ENCODE measurements at regions not wholly inside any gene's neighbourhood (a gene's known extent, or its start where the extent isn't known, plus 50 kb on each side); places are given as distances from the start of the nearest gene placed in this dataset.

- no peak for DNase-seq
Observed at GRCh38 chr16:82357237-82357636, 187.2 kb upstream of the MPHOSPH6 start.

- no peak for DNase-seq
Observed at GRCh38 chr16:82350560-82350959, 180.5 kb upstream of the MPHOSPH6 start.

- DNase-seq: no peak
Observed at GRCh38 chr16:82345318-82345717, 175.3 kb upstream of the MPHOSPH6 start.

GRCh38 chr16:82344157-82344556, 174.1 kb upstream of the MPHOSPH6 start:
- no peak for DNase-seq

GRCh38 chr16:82341146-82341669, 171.2 kb upstream of the MPHOSPH6 start:
- DNase-seq: no peak

GRCh38 chr16:82340531-82340930, 170.5 kb upstream of the MPHOSPH6 start:
- no peak for DNase-seq

- no peak for DNase-seq
Observed at GRCh38 chr16:82337355-82337754, 167.3 kb upstream of the MPHOSPH6 start.

GRCh38 chr16:82331974-82332750, 162.1 kb upstream of the MPHOSPH6 start:
- no peak for DNase-seq

- no peak for DNase-seq
Observed at GRCh38 chr16:82331397-82331796, 161.4 kb upstream of the MPHOSPH6 start.

- DNase-seq: no peak
Observed at GRCh38 chr16:82329504-82330192, 159.6 kb upstream of the MPHOSPH6 start.

GRCh38 chr16:82328881-82329469, 159.0 kb upstream of the MPHOSPH6 start:
- no peak for DNase-seq

GRCh38 chr16:82323171-82323570, 153.1 kb upstream of the MPHOSPH6 start:
- no peak for DNase-seq

- DNase-seq: no peak
Observed at GRCh38 chr16:82322177-82322576, 152.2 kb upstream of the MPHOSPH6 start.

GRCh38 chr16:82319038-82319437, 149.0 kb upstream of the MPHOSPH6 start:
- DNase-seq: no peak

GRCh38 chr16:82317411-82318167, 147.6 kb upstream of the MPHOSPH6 start:
- DNase-seq: no peak

GRCh38 chr16:82313754-82314153, 143.7 kb upstream of the MPHOSPH6 start:
- no peak for DNase-seq

- no peak for DNase-seq
Observed at GRCh38 chr16:82311528-82311927, 141.5 kb upstream of the MPHOSPH6 start.

GRCh38 chr16:82302042-82302727, 132.2 kb upstream of the MPHOSPH6 start:
- DNase-seq: no peak

GRCh38 chr16:82301146-82301755, 131.2 kb upstream of the MPHOSPH6 start:
- DNase-seq: no peak

GRCh38 chr16:82300374-82300951, 130.4 kb upstream of the MPHOSPH6 start:
- no peak for DNase-seq

- DNase-seq: no peak
Observed at GRCh38 chr16:82298472-82298871, 128.4 kb upstream of the MPHOSPH6 start.
